Retinal pigment epithelial cell (primary cell): ENCODE measurements at regions not wholly inside any gene's neighbourhood (a gene's known extent, or its start where the extent isn't known, plus 50 kb on each side); places are given as distances from the start of the nearest gene placed in this dataset.
"Not testable (repeated sequence)": the region's sequence is repeated elsewhere in the genome, so short reads cannot be mapped to it uniquely, and the experiment has no call there.

ENCODE experiments used
- DNase-seq: peaks from one replicate; pipeline ENCODE4 v3.0.0-alpha.2; 2010; ENCODE audit warnings: low read depth
- H3K4me3 ChIP-seq: 2 replicates; pipeline ENCODE4 v1.5.1; 2011; ENCODE audit warnings: mild to moderate bottlenecking, low read length, control low read depth, moderate library complexity
- TF ChIP-seq, protein P1 (sequence below): conservative IDR thresholded peaks from 2 replicates; pipeline ENCODE4 v1.5.1; 2011; ENCODE audit warnings: low read depth, low read length, control low read depth, inconsistent platforms

DNA sequence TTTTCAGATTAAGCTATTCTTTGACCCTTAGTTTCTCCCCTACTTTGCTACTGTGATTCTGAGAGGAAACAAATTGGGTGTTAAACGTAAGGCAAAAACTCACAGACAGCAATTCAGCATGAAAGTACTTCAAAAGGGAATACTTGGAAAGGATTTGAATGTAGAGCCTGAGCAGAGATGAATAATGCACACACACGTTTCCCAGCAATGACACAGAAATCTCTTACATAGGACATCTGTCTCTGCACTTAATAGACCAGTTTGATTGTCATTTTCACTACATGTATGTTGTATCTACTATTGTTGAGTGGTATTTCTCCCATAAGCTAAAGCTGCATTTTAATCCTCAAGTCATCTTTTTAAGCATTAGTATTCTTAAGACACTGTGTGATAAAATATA, 166.1 kb upstream of the TEX13C start:
- DNase-seq: no peak
- TF ChIP-seq, protein P1, sequence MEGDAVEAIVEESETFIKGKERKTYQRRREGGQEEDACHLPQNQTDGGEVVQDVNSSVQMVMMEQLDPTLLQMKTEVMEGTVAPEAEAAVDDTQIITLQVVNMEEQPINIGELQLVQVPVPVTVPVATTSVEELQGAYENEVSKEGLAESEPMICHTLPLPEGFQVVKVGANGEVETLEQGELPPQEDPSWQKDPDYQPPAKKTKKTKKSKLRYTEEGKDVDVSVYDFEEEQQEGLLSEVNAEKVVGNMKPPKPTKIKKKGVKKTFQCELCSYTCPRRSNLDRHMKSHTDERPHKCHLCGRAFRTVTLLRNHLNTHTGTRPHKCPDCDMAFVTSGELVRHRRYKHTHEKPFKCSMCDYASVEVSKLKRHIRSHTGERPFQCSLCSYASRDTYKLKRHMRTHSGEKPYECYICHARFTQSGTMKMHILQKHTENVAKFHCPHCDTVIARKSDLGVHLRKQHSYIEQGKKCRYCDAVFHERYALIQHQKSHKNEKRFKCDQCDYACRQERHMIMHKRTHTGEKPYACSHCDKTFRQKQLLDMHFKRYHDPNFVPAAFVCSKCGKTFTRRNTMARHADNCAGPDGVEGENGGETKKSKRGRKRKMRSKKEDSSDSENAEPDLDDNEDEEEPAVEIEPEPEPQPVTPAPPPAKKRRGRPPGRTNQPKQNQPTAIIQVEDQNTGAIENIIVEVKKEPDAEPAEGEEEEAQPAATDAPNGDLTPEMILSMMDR: no peak
- no peak overlapping the region for H3K4me3 ChIP-seq

DNA sequence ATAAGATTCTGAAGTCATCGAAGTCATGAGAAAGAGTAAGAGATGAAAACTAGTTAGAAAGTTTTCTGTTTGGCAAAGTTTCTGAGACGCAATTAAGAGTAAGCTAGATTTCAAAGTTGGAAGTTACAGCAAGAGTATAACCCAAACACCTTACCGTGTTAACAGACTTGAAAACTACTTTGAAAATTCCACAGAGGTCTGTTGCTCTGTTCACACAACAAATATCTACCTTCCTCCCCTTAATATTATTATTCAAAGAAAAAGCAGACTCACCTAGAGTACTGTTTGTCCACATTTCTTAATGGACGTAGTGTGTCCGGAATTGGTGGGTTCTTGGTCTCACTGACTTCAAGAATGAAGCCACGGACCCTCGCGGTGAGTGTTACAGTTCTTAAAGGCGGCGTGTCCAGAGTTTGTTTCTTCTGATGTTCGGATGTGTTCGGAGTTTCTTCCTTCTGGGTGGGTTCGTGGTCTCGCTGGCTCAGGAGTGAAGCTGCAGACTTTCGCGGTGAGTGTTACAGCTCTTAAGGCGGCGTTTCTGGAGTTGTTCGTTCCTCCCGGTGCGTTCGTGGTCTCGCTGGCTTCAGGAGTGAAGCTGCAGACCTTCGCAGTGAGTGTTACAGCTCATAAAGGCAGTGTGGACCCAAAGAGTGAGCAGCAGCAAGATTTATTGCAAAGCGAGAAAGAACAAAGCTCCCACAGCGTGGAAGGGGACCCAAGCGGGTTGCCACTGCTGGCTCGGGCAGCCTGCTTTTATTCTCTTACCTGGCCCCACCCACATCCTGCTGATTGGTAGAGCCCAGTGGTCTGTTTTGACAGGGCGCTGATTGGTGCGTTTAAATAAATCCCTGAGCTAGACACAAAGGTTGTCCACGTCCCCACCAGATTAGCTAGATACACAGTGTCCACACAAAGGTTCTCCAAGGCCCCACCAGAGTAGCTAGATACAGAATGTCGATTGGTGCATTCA, 165.1 kb upstream of the TEX13C start:
- not testable (repeated sequence) for DNase-seq, H3K4me3 ChIP-seq

DNA sequence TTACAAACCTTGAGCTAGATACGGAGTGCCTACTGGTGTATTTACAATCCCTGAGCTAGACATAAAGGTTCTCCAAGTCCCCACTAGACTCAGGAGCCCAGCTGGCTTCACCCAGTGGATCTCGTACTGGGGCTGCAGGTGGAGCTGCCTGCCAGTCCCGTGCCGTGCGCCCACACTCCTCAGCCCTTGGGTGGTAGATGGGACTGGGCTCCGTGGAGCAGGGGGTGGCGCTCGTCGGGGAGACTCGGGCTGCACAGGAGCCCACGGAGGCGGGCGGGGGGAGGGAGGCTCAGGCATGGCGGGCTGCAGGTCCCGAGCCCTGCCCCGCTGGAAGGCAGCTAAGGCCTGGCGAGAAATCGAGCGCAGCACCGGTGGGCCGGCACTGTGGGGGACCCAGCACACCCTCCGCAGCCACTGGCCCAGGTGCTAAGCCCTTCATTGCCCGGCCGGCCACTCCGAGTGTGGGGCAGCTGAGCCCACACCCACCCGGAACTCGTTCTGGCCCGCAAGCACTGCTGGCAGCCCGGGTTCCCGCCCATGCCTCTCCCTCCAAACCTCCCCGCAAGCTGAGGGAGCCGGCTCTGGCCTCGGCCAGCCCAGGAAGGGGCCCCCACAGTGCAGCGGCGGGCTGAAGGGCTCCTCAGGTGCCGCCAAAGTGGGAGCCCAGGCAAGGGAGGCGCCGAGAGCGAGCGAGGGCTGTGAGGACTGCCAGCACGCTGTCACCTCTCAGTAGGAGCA, 164.2 kb upstream of the TEX13C start:
- DNase-seq, H3K4me3 ChIP-seq: not testable (repeated sequence)

DNA sequence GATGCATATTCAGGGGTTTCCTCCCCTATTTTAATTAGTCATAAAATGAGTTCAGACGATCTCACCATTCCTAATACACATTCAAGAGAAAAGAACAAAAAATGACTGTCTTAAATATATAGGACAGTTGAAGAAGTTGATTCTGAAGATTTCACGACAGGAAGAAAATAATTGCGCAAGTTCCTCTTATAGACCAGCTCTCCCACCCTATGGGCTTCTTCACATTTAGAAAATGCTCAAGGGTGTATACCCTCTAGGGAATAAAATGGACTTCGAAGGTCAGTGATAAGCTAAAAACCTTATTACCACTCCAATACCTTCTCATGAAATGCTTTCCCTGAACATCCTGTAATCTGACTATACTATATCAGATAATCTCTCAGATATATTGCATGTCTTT, 149.2 kb upstream of the TEX13C start:
- H3K4me3 ChIP-seq: no peak overlapping the region
- TF ChIP-seq, protein P1: no peak
- DNase-seq: no peak

DNA sequence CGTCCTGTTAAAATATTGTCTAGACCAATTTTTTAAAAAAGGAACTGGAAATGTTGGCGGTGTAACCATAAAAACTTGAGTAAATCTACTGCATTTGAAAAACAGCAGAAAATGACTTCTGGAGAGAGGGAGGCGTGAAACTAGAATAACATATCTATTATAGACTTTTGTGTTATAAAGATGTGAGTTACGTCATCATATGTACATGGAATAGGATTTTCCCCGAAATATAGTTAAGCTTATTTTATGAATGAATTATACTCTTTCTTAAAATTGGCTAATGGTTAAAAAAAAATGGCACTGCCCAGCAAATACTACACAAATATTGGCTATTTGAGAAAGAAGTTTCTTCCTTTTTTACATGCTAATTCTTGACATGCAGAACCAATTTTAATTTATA, 147.1 kb upstream of the TEX13C start:
- no peak overlapping the region for H3K4me3 ChIP-seq
- TF ChIP-seq, protein P1: no peak
- DNase-seq: no peak

DNA sequence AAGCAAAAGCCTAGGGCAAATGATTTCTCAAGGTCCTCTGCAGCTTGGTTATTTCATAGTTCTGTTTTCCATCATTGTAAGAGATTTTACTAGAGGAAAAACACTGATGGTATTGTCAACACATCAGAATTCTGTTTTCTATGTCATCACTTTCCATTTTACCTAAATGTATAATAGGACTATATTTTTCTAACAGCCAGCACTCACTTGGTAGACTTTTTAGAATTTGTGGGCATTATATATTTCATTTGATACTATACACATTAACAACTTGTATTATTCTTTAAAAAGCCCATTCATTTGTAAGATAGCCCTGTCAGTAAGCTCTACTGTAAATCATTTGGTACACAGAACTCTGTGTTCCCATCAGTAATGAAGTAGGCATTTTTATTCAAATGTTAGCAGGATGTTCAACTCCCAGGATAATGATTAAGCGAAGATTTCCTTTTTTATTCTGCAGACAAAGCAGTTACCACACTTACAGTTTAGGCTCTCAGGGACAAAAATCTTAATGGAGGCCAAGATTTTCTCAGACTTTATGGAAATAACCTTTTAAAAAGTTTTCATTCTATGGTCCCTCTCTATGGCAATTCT, 143.6 kb upstream of the TEX13C start:
- DNase-seq: no peak
- TF ChIP-seq, protein P1: no peak
- no peak overlapping the region for H3K4me3 ChIP-seq

DNA sequence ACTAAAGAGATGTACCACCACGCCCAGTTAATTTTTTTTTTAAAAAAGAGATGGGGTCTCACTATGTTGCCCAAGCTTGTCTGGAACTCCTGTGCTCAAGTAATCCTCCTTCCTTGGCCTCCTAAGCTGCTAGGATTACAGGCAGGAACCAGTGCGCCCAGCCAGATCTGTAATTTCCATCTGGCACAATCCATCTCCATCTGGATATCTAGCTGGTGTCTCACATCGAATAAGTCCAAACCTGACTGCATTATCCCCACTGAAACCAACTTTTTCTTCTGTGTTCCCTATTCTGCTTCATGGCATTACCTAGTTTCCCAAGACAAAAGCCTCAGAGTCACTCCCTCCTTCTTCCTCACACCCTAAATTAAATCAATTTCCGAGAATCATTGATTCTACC, 125.8 kb upstream of the TEX13C start:
- DNase-seq: no peak
- TF ChIP-seq, protein P1: no peak
- H3K4me3 ChIP-seq: no peak overlapping the region
